Choroid plexus epithelial cell (primary cell): ENCODE measurements at regions not wholly inside any gene's neighbourhood (a gene's known extent, or its start where the extent isn't known, plus 50 kb on each side); places are given as distances from the start of the nearest gene placed in this dataset.

Source experiments
- DNase-seq: peaks from one replicate; pipeline ENCODE4 v3.0.0-alpha.2; 2010; ENCODE audit warnings: low read depth
- H3K4me3 ChIP-seq: 2 replicates; pipeline ENCODE4 v1.5.1; 2011; ENCODE audit warnings: low read depth, mild to moderate bottlenecking, control low read depth, low read length, moderate library complexity
- TF ChIP-seq, protein P1 (sequence below): conservative IDR thresholded peaks from 2 replicates; pipeline ENCODE4 v1.5.1; 2011; ENCODE audit warnings: low read depth, mild to moderate bottlenecking, control low read depth, inconsistent platforms, low read length, moderate library complexity

GRCh38 chr16:73337373-73338296, 289.7 kb upstream of the ZFHX3 start:
- no peak overlapping the region for H3K4me3 ChIP-seq
- DNase-seq = no peak
- TF ChIP-seq, protein P1, sequence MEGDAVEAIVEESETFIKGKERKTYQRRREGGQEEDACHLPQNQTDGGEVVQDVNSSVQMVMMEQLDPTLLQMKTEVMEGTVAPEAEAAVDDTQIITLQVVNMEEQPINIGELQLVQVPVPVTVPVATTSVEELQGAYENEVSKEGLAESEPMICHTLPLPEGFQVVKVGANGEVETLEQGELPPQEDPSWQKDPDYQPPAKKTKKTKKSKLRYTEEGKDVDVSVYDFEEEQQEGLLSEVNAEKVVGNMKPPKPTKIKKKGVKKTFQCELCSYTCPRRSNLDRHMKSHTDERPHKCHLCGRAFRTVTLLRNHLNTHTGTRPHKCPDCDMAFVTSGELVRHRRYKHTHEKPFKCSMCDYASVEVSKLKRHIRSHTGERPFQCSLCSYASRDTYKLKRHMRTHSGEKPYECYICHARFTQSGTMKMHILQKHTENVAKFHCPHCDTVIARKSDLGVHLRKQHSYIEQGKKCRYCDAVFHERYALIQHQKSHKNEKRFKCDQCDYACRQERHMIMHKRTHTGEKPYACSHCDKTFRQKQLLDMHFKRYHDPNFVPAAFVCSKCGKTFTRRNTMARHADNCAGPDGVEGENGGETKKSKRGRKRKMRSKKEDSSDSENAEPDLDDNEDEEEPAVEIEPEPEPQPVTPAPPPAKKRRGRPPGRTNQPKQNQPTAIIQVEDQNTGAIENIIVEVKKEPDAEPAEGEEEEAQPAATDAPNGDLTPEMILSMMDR = no peak

- H3K4me3 ChIP-seq = no peak overlapping the region
- DNase-seq = no peak
- TF ChIP-seq, protein P1 = no peak
Measured at GRCh38 chr16:73329358-73330286, 281.7 kb upstream of the ZFHX3 start.

DNA sequence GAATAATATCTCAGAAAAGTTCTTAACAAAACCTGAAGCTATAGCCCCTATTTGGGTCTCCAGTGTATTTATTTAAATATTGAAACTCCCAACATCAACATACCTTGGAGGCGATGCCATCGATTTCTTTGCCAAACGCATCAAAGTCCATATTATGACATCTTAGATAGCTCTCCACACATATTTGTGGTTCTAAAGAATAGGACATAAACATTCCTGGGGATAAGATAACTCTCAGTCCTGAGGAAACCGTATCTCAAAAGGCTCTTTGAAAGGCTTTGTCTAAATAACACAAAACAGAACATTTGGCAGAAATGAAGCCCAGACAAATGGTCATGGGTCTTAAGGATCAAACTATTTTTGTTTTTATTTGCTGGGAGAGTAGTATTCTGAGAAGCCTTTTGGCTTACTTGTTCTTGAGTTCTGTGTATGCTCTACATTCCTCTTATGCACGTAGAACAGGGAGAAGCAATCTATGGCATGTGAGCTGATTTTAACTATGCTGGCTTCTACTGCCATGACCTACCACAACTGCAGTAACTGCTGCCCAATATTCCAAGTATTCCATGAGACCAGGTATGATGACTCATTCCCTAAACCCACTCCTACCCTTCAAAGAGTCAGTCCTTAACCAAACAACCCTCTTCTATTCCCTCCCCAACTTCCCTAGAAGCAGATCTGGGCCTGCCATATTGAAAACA, 279.0 kb upstream of the ZFHX3 start:
- TF ChIP-seq, protein P1 = no peak
- no peak overlapping the region for H3K4me3 ChIP-seq
- DNase-seq = no peak

DNA sequence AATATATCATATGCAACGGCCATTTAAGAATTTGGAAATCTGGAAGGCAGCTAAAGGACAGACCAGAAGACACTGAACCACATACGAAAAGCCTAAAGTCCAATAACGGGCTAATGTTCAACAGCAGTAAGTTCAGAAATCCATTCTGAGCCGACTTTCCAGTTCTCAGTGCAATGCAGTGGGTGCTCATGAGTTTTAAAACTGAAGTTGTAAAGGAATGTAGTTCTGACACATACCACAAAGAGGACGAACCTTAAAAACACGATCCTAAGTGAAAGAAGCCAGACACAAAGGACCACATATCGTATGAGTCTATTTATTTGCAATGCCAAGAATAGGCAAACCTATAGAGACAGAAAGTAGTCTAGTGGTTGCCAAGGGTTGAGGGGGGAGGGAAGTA, 278.3 kb upstream of the ZFHX3 start:
- DNase-seq = no peak
- no peak overlapping the region for H3K4me3 ChIP-seq
- TF ChIP-seq, protein P1 = no peak

DNA sequence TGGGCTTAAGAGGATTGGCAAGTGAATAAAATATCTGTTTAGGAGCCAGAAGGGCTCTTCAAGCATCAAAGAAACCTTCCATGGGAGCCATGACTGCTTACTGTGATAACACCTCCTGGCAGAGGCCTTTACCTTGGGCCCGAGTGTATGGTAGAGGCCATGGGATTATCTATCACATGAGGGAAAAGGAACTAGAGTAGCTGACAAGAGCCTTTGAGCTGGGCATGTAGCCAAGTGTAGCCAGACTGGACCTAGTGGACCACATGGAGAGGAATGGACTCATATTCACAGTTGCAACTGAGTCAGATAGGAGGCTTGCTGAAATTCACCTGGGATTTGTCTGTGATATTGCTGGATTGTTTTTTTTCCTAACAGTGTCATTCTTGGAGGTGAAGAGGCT, 276.0 kb upstream of the ZFHX3 start:
- TF ChIP-seq, protein P1 = no peak
- no peak overlapping the region for H3K4me3 ChIP-seq
- DNase-seq = no peak

- TF ChIP-seq, protein P1 = no peak
- no peak for DNase-seq
- H3K4me3 ChIP-seq = no peak overlapping the region
Measured at GRCh38 chr16:73322856-73323255, 274.9 kb upstream of the ZFHX3 start.
